H1 (cell line): ENCODE measurements at regions not wholly inside any gene's neighbourhood (a gene's known extent, or its start where the extent isn't known, plus 50 kb on each side); places are given as distances from the start of the nearest gene placed in this dataset.

Source experiments
- CTCF ChIA-PET: fragments of 300-600 bp; sonication (Branson Sonifier 250); formaldehyde crosslinking; loops from one replicate; lab custom pipeline; 2021; ENCODE audit not compliant: partially characterized antibody; lab: Charles Lee
- POLR2A ChIA-PET: fragments of 300-600 bp; sonication (Branson Sonifier 250); formaldehyde crosslinking; loops from one replicate; lab custom pipeline; 2021; ENCODE audit warnings: inconsistent platforms; ENCODE audit not compliant: partially characterized antibody; lab: Charles Lee
- DNase-seq, 2 experiments: peaks; one replicate each; pipeline versions ENCODE4 v3.0.0 to v3.0.0-alpha.2; 2010 to 2022; ENCODE audit warnings: low spot score in 2 of 2, low read depth in 1 of 2, mixed read lengths in 1 of 2
- FAIRE-seq: peaks from 2 replicates; lab custom pipeline; 2011; peaks lifted over from hg19 to GRCh38; lab: Jason Lieb, UNC
- H2AFZ ChIP-seq: 2 replicates; pipeline ENCODE4 v1.8.1; 2012; ENCODE audit warnings: low read length, inconsistent platforms
- H2AK5ac ChIP-seq: 2 replicates; pipeline ENCODE4 v1.6.1; 2013; ENCODE audit warnings: low read depth, low read length
- H2BK120ac ChIP-seq: replicated peaks from 2 replicates; pipeline ENCODE3; 2013; ENCODE audit warnings: low read depth, low read length, inconsistent platforms
- H2BK12ac ChIP-seq: 2 replicates; pipeline ENCODE4 v1.6.1; 2013; ENCODE audit warnings: low read depth, low read length
- H2BK15ac ChIP-seq: 2 replicates; pipeline ENCODE4 v1.6.1; 2013; ENCODE audit warnings: low read length
- H2BK20ac ChIP-seq: 2 replicates; pipeline ENCODE4 v1.6.1; 2013; ENCODE audit warnings: low read length
- H2BK5ac ChIP-seq: 2 replicates; pipeline ENCODE4 v1.6.1; 2013; ENCODE audit warnings: low read depth, low read length
- H3K14ac ChIP-seq: 2 replicates; pipeline ENCODE4 v1.6.1; 2013; ENCODE audit warnings: inconsistent platforms; ENCODE audit not compliant: insufficient read length
- H3K18ac ChIP-seq: 2 replicates; pipeline ENCODE4 v1.6.1; 2013; ENCODE audit warnings: low read length; ENCODE audit errors: extremely low read depth
- H3K23ac ChIP-seq: 2 replicates; pipeline ENCODE4 v1.6.1; 2013; ENCODE audit warnings: inconsistent platforms; ENCODE audit not compliant: insufficient read length
- H3K23me2 ChIP-seq: 2 replicates; pipeline ENCODE4 v1.6.1; 2013; ENCODE audit warnings: low read depth, low read length
- H3K27ac ChIP-seq: 2 replicates; pipeline ENCODE4 v1.6.1; 2011; ENCODE audit warnings: low read depth, low read length, inconsistent platforms
- H3K27me3 ChIP-seq, 4 experiments: replicated peaks in 1 of 4; 1 replicate in 1 of 4; 2 replicates in 3 of 4; pipeline versions ENCODE4 v1.6.1 to v1.8.1; 2011 to 2013; ENCODE audit warnings: low read length in 3 of 4, mild to moderate bottlenecking in 3 of 4, inconsistent platforms in 2 of 4, mixed read lengths in 2 of 4, moderate library complexity in 1 of 4; ENCODE audit not compliant: control insufficient read depth in 3 of 4, insufficient read depth in 3 of 4; ENCODE audit errors: extremely low read depth in 1 of 4
- H3K36me3 ChIP-seq, 4 experiments: 2 replicates each; pipeline versions ENCODE4 v1.6.1 to v1.8.1; 2011 to 2013; ENCODE audit warnings: mild to moderate bottlenecking in 4 of 4, low read length in 3 of 4, moderate library complexity in 2 of 4, control low read depth in 1 of 4, inconsistent platforms in 1 of 4; ENCODE audit not compliant: insufficient read depth in 4 of 4, control insufficient read depth in 2 of 4
- H3K4ac ChIP-seq: replicated peaks from 2 replicates; pipeline ENCODE3; 2013; ENCODE audit warnings: low read length, low read depth, mixed read lengths, inconsistent platforms; ENCODE audit not compliant: insufficient read length
- H3K4me1 ChIP-seq, 4 experiments: replicated peaks in 1 of 4; 1 replicate in 1 of 4; 2 replicates in 3 of 4; pipeline versions ENCODE4 v1.6.1 to v1.8.1; 2011 to 2013; ENCODE audit warnings: low read length in 3 of 4, inconsistent platforms in 2 of 4, mixed read lengths in 1 of 4; ENCODE audit not compliant: insufficient read depth in 4 of 4, control insufficient read depth in 3 of 4
- H3K4me2 ChIP-seq, 2 experiments: 2 replicates each; pipeline versions ENCODE4 v1.6.1 to v1.8.1; 2011 to 2013; ENCODE audit warnings: low read depth in 2 of 2, low read length in 2 of 2, control low read depth in 1 of 2, inconsistent platforms in 1 of 2, mild to moderate bottlenecking in 1 of 2; ENCODE audit not compliant: insufficient read depth in 1 of 2
- H3K4me3 ChIP-seq, 4 experiments: fragments of 200-600, 300-600 bp in 1 of 4; sonication (generic), shearing (Covaris generic), sonication (Bioruptor Twin) in 1 of 4; 2 replicates each; pipeline versions ENCODE4 v1.5.1 to v1.8.1; 2011 to 2016; ENCODE audit warnings: low read length in 4 of 4, low read depth in 3 of 4, control low read depth in 2 of 4, inconsistent platforms in 2 of 4, mild to moderate bottlenecking in 2 of 4, mixed read lengths in 1 of 4, moderate library complexity in 1 of 4; ENCODE audit not compliant: insufficient read depth in 2 of 4; ENCODE audit errors: extremely low read depth in 1 of 4
- H3K56ac ChIP-seq: replicated peaks from 2 replicates; pipeline ENCODE3; 2013; ENCODE audit warnings: low read depth, mild to moderate bottlenecking, mixed read lengths, low read length, inconsistent platforms; ENCODE audit not compliant: insufficient read length
- H3K79me1 ChIP-seq: 2 replicates; pipeline ENCODE4 v1.6.1; 2013; ENCODE audit warnings: low read depth, low read length, control low read depth
- H3K79me2 ChIP-seq, 2 experiments: 2 replicates each; pipeline versions ENCODE4 v1.6.1 to v1.8.1; 2012 to 2013; ENCODE audit warnings: low read length in 2 of 2, mild to moderate bottlenecking in 2 of 2, inconsistent platforms in 1 of 2; ENCODE audit not compliant: insufficient read depth in 2 of 2, control insufficient read depth in 1 of 2
- H3K9ac ChIP-seq, 4 experiments: replicated peaks in 1 of 4; 1 replicate in 1 of 4; 2 replicates in 3 of 4; pipeline versions ENCODE4 v1.6.1 to v1.8.1; 2011 to 2013; ENCODE audit warnings: low read depth in 3 of 4, low read length in 3 of 4, control low read depth in 2 of 4, mild to moderate bottlenecking in 2 of 4, moderate library complexity in 2 of 4, inconsistent platforms in 1 of 4; ENCODE audit errors: extremely low read depth in 1 of 4
- H3K9me3 ChIP-seq, 2 experiments: 2 replicates each; pipeline versions ENCODE4 v1.6.1 to v1.8.1; 2012 to 2013; ENCODE audit warnings: mild to moderate bottlenecking in 2 of 2, moderate library complexity in 2 of 2, control low read depth in 1 of 2, inconsistent platforms in 1 of 2, low read depth in 1 of 2, low read length in 1 of 2, mixed read lengths in 1 of 2; ENCODE audit not compliant: insufficient read depth in 2 of 2
- H4K20me1 ChIP-seq, 2 experiments: replicated peaks in 1 of 2; 2 replicates each; pipeline versions ENCODE3 to v1.8.1; 2011 to 2013; ENCODE audit warnings: inconsistent platforms in 2 of 2, low read length in 2 of 2, mild to moderate bottlenecking in 1 of 2; ENCODE audit not compliant: insufficient read depth in 2 of 2, control insufficient read depth in 1 of 2
- H4K5ac ChIP-seq: 2 replicates; pipeline ENCODE4 v1.6.1; 2013; ENCODE audit warnings: low read length, low read depth, mixed read lengths, inconsistent platforms; ENCODE audit not compliant: insufficient read length
- H4K8ac ChIP-seq: 2 replicates; pipeline ENCODE4 v1.8.0; 2013; ENCODE audit warnings: mild to moderate bottlenecking, moderate library complexity, low read length, inconsistent platforms; ENCODE audit not compliant: insufficient read depth; ENCODE audit errors: extremely low read depth
- H4K91ac ChIP-seq: replicated peaks from 2 replicates; pipeline ENCODE3; 2013; ENCODE audit warnings: low read length, mixed read lengths, inconsistent platforms; ENCODE audit not compliant: insufficient read length
- WGBS, 2 experiments: shearing (Covaris generic) in 1 of 2; methylation state at CpG; one replicate each; pipeline versions ENCODE4 v1.1.6 to v1.1.7; 2013 to 2015; ENCODE audit warnings: low lambda C conversion rate in 2 of 2, mixed read lengths in 2 of 2, inconsistent platforms in 1 of 2, low coverage in 1 of 2, missing lambda C conversion rate in 1 of 2; ENCODE audit not compliant: insufficient replicate concordance in 2 of 2, insufficient coverage in 1 of 2, insufficient read length in 1 of 2; ENCODE audit errors: extremely low coverage in 1 of 2, missing lambda C conversion rate in 1 of 2; 5-methylcytosine and 5-hydroxymethylcytosine counted together

DNA sequence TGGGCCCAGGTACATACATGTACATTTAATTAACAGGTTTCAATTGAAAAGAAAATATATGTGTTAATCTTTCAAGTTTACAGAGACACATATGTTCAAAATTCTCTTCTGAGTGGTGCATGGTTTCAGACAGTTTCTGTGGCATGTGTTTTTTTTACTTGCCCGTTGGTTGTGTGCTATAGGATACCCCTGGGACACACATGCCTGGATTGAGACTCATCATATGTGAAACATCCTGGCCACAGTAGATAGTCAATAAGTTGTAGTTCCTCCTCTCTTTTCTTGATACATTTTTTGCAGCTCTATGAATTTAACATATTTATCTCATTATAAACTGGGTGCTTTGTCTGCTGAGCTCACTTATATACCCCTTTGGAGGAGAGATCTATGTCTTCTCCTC lies 207.8 kb upstream of the CTBP2 start:
- Histone ChIP-seq H3K18ac (no peak overlapping the region), H3K4me2 (no peak overlapping the region), H3K4me1 (peaks cover 0 to 2% (median 0%) of the 10 kb centered on the region in 4 experiments; a peak in 1 of 7 replicates), H3K23ac (no peak overlapping the region), H3K9me3 (no peaks in the 10 kb centered on the region; a peak in 1 of 4 replicates), H3K23me2 (no peaks in the 10 kb centered on the region), H2BK5ac (no peak overlapping the region), H3K4me3 (no peak overlapping the region), H2BK120ac (no peak overlapping the region), H2AFZ (no peak overlapping the region), H3K79me1 (no peaks in the 10 kb centered on the region), H4K8ac (no peak overlapping the region), H3K36me3 (no peaks in the 10 kb centered on the region), H2BK12ac (no peak overlapping the region), H2BK15ac (no peak overlapping the region), H4K91ac (no peak overlapping the region), H4K20me1 (no peaks in the 10 kb centered on the region), H3K79me2 (no peaks in the 10 kb centered on the region), H3K27me3 (peaks cover 0 to 3% (median 0%) of the 10 kb centered on the region in 4 experiments; a peak in 2 of 7 replicates), H3K4ac (no peak overlapping the region), H4K5ac (no peak overlapping the region), H3K27ac (no peak overlapping the region), H3K56ac (no peak overlapping the region), H2AK5ac (no peak overlapping the region), H2BK20ac (no peak overlapping the region), H3K14ac (no peak overlapping the region), H3K9ac (no peak overlapping the region)
- WGBS, 2 experiments, result 94% methylated on average over 1 of the region's 1 CpG; no CpG with 5 or more reads in 1 of the 2 experiments
- no peak for FAIRE-seq
- ChIA-PET POLR2A (interaction anchor here (0.8 kb wide), 1 partner anchor 55 kb away, joined by 3 read pairs; no protein-coding TSS in a partner anchor), CTCF (interaction anchor here (0.8 to 1.1 kb wide), 5 partner anchors 14 to 375 kb away, joined by 3 to 4 read pairs (median 3); no protein-coding TSS in a partner anchor)
- no peak for DNase-seq
